NCI-H1436 treated with DMSO at 0.1 percent for 48 hours (cell line): ENCODE measurements at regions not wholly inside any gene's neighbourhood (a gene's known extent, or its start where the extent isn't known, plus 50 kb on each side); places are given as distances from the start of the nearest gene placed in this dataset.
A peak's percentile ranks its signal among the peaks of the same experiment; 100 is the strongest.
"Not testable (repeated sequence)": the region's sequence is repeated elsewhere in the genome, so short reads cannot be mapped to it uniquely, and the experiment has no call there.

Experiments
- DNase-seq: peaks from one replicate; lab custom pipeline; 2025; lab: John Stamatoyannopoulos, UW

DNA sequence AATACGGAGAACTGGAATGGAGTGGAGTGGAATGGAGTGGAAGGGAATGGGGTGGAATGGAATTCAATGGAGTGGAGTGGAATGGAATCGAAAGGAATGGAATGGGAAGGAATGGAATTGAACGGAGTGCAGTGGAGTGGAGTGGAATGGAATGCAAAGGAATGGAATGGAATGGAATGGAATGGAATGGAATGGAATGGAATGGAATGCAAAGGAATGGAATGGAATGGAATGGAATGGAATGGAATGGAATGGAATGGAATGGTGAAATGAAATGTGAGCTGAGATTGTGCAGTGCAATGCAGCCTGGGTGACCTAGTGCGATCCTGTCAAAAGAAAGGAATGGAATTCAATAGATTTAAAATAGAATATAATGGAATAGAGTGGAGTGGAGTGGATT, 357.3 kb upstream of the WSB1 start:
- DNase-seq = not testable (repeated sequence)

DNA sequence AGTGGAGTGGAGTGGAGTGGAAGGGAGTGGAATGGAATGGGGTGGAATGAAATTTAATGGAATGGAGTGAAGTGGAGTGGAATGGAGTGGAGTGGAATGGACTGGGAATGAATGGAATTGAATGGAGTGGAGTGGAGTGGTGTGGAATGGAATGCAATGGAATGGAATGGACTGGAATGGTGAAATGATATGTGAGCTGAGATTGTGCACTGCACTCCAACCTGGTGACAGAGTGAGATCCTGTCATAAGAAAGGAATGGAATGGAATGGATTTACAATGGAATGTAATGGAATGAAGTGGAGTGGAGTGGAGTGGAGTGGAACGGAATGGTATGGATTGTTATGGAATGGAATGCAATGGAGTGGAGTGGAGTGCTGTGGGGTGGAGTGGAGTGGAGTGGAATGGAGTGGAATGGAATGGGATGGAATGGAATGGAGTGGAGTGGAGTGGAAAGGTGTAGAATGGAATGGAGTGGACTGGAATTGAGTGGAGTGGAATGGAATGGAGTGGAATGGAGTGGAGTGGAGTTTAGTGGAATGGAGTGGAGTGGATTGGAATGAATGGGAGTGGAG, 356.1 kb upstream of the WSB1 start:
- not testable (repeated sequence) for DNase-seq

DNA sequence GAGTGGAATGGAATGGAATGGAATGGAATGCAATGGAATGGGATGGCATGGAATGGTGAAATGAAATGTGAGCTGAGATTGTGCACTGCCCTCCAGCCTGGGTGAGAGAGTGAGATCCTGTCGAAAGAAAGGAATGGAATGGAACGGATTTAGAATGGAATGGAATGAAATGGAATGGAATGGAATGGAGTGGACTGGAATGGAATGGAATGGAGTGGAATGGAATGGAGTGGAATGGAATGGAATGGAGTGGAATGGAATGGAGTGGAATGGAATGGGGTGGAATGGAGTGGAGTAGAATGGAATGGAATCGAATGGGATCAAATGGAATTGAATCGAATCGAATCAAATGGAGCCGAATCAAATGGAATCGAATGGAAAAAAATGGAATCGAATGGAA, 354.2 kb upstream of the WSB1 start:
- not testable (repeated sequence) for DNase-seq

DNA sequence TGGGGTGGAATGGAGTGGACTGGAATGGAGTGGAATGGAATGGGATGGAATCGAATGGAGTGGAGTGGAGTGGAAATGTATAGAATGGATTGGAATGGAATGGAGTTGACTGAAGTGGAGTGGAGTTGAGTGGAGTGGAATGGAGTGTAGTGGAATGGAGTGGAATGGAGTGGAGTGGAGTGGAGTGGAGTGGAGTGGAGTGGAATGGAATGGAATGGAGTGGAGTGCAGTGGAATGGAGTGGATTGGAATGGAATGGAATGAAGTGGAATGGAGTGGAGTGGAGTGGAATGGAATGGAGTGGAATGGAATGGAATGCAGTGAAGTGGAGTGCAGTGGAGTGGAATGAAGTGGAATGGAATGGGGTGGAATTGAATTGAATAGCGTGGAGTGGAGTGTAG, 353.3 kb upstream of the WSB1 start:
- not testable (repeated sequence) for DNase-seq

DNA sequence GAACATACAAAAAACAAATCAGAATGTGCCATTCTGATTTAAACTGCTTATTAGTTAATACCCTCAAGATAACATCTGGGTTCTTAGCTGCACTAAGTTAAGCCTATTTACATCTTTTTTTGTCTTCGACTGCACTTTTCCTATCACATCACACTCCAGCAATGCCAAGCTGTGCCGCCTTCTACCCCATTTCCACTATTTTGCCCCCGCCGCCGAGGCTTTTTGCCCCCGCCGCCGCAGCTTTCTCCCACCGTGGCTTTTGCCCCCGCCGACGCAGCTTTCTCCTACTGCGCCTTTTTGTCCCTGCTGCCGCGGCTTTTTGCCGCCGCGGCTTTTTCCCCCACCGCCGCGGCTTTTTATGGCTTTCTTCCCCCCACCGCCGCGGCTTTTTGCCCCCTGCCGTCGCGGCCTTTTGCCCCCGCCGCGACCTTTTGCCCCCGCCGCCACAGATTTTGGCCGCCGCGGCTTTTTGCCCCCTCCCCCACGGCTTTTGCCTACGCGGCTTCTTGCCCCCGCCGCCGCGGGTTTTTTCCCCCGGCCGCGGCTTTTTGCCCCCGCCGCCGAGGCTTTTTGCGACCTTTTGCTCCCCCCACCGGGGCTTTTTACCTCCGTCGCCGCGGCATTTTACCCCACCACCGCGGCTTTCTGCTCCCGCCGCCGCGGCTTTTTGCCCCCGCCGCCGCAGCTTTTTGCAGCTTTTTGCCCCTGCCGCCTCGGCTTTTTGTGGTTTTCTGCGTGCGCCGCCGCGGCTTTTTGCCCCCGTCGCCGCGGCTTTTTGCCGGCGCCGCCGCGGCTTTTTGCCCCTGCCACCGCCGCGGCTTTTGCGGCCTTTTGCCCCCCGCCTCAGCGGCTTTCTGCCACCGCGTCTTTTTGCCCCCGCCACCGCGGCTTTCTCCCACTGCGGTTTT, 331.4 kb upstream of the WSB1 start:
- no peak for DNase-seq

DNA sequence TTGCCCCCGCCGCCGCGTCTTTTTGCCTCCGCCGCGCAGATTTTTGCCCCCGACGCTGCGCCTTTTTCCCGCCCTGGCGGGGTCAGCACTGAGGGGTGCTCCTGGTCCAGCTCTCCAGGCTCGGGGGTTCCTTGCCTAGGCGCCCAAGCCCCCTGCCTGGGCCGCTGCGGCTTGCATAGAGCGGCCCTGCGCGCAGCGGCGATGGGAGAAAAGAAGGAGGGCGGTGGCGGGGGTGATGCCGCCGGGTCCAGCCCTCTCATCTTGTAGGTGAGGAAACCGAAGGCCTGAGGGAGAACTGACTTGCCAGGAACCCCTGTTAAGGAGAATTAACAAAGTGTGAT, 330.8 kb upstream of the WSB1 start:
- no peak for DNase-seq

DNA sequence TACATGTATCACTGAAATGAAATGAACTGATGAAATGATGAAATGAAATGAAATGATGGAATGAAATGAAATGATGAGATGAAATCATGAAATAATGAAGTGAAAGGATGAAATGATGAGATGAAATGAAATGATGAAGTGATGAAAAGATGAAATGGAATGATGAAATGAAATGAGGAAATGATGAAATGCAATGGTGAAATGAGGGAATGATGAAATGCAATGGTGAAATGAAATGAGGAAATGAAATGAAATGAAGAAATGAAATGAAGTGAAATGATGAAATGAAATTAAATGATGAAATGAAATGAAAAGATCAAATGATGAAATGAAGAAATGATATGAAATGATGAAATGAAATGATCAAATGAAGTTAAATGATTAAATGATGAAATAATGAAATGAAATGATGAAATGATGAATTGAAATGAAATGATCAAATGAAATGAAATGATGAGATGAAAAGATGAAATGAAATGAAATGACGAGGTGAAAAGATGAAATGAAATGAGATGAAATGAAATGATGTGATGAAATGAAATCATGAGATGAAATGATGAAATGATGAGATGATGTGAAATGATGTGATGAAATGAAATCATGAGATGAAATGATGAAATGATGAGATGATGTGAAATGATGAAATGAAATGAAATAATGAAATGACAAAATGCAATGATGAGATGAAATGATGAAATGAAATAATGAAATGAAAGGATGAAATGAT, 327.9 kb upstream of the WSB1 start:
- not testable (repeated sequence) for DNase-seq

DNA sequence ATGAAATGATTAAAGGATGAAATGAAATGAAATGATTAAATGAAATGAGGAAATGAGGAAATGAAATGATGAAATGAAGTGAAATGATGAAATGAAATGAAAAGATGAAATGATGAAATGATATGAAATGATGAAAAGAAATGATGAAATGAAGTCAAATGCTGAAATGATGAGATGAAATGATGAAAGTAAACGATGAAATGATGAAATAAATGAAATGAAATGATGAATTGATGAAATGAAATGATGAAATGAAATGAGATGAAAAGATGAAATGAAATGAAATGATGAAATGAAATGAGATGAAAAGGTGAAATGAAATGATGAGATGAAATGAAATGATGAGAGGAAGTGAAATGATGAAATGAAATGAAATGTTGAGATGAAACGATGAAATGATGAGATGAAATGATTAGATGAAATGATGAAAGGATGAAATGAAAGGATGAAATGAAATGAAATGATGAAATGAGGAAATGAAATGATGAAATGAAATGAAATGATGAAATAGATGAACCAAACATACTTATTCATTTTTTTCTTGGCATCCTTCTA, 327.2 kb upstream of the WSB1 start:
- not testable (repeated sequence) for DNase-seq

DNA sequence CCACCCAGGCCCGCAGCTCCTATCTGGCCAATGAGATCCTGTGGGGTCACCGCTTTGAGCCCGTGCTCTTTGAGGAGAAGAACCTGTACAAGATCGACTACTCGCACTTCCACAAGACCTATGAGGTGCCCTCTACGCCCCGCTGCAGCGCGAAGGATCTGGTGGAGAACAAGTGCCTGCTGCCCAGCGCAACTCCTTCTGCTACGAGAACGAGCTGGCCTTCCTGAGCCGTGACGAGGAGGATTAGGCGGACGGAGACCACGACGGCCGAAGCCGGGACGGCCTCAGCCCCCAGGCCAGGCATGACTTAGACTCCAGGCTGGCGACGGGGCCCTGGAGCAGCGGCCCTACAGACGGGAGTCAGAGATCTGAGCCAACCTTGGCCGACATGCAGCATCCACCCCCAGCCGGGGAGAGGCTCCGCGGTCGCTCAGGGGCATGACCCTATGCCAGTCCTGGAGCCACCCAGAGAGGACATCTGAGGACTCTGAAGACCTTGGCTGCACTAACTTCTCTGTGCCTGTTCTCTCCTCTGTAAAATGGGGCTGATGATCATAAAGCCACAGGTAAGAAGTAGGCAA, 312.0 kb upstream of the WSB1 start:
- DNase-seq = not testable (repeated sequence)

DNA sequence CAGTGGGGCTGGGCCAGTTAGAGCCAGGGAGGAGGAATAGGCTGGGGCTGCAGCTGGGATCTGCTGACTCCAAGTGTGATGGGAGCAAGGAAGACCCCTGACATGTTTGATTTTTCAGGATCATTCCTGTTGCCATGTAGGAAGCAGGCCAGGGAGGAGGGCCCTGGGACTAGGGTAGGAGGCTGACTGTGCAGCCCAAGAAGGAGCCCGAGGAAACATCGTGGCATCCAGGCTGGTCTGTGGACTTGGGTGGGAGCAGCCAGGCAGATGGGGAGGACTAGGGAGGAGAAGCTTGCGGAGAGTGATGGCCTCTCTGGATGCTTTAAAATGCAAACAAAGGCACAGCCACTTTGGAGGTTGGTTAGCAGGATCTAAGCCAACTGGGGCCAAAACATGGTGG, 311.4 kb upstream of the WSB1 start:
- DNase-seq = not testable (repeated sequence)

DNA sequence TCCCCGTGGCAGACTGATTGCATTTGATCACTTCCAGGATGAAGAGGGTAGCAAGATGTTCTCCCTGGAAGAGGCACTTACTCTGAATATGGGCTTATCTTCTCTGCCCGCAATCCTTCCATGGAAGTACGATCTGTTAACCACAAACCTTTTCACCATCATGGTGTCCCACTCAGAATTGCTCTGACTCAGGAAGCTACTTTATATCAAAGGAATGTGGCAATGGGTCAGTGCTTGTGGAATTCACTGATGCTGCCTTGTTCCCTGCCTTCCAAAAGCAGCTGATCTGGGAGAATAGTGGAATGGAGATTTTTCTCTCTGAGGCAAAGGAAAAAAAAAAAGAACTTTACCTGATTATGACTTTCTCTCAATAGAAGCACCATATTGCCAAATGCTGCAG, 306.1 kb upstream of the WSB1 start:
- not testable (repeated sequence) for DNase-seq

DNA sequence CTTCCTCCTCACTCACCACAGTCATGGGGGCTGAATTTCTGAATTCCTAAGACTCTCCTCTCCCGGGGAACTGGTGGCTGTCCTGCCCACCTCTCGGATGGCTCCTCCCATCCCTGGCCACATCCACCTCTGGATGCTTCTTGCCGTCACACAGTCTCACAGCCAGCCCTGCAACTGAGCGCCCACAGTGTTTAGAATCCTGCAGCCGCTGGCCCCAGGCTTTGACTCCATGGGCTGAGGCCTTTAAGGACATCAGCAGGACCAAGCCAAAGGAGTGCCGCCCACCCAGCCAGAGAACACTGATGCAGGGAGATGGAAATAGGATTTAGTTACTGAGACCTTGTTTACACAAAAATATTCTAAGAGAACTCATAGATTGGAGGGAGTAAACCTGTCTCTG, 299.3 kb upstream of the WSB1 start:
- not testable (repeated sequence) for DNase-seq

DNA sequence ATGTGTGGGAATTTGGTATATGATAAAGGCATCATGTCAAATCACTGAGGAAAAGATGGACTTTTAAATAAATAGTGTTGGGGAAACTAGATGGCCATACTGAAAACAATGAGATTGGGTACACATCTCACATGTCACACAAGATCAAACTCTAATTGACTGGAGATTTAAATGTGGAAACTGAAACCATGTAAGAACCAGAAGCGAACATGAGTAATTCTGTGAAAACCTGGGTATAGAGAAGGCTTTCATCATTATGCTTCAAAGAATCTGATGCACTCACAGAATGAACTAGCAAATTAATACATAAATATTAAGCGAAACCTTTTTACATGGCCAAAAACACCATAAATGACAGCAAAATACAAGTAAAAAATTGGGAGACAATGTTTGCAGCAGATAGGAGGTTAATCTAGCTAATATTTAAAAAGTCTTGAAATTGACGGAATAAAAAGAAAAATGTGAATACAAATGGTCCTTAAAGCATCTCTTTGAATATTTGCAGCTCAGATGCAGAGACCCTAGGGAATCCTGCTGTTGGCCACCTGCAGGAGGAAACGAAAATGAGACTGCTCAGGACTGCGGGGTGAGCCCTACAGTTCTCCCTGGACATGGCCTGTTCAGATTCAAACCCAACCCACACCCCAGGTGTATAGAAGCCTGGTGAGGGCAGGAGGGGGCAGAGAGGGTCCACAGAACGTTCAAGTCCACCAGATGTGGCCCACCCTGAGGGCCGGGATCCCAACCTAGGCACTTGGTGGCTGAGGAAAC, 297.6 kb upstream of the WSB1 start:
- not testable (repeated sequence) for DNase-seq

DNA sequence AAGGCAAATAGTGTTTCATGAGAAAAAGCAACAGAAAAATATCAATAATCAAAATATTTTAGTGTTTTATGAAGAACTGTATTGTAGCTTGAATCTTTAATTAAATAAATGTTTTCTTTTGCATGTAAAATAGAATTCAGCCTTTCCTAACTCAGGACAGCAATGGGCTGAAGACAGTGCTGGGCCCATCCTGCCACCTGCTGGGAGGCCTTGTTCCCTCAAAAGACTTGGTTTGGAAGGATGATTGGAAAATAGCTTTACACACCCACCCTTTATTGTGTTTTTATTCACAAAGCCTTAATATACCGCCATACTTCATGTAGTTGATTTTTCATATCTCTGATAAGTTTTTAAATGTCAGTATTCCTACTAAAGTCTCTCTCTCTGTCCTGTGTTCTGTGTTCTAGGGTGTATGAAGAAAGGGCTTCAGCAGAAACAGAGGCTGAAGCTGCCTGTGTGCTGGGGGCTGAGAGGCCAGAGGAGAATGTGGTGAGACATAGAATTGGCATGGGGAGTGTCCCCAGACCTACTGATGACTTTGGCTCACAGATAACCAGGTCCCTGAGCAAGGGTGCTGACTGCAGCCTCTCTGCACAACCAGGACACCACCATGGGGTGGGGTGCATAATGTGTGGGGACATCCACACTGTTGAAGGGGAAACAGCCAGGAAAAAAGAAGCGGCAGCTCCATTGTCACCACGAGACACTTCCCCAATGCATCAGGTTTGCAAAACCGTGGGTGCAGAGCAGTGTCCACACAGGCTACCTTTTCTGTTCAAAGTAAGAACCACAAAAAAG, 286.0 kb upstream of the WSB1 start:
- DNase-seq = not testable (repeated sequence)

DNA sequence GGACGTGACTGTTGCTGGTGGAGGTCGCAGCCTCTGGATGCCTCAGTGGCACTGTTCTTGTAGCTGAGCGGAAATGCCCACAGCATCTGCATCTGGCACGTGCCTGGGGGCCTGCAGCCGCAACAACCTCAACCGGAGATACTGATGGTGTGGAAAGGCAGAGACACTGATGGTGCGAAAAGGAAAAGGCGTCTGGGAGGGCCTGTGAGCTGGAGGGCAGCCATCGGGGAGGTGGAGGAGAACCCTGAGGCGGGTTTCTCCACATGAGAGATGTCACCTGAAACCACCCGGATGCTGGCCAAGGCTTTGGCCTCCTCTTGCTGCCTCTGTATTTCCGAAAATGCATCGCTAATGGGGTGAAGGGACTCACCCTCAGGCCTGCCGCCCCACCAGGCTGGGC, 284.8 kb upstream of the WSB1 start:
- no peak for DNase-seq

DNA sequence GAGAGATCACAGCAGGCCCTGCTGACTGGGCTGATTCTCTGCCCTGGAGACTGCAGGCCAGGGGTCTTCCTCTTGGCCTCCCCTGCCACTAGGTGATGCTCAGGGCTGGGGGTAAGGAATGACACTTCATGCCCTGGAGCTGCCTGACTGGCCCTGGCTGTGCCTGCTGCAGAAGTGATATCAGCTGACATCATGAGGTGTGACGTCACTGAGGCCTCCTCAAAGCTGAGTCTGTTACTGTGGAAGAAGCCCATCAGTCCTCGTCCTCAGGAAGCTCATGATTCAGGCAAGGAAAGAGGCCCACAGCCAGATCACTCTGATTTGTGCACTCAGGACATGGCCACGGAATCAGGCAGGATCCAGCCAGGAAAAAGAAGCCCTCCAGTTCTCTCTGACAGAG, 283.8 kb upstream of the WSB1 start:
- not testable (repeated sequence) for DNase-seq

DNA sequence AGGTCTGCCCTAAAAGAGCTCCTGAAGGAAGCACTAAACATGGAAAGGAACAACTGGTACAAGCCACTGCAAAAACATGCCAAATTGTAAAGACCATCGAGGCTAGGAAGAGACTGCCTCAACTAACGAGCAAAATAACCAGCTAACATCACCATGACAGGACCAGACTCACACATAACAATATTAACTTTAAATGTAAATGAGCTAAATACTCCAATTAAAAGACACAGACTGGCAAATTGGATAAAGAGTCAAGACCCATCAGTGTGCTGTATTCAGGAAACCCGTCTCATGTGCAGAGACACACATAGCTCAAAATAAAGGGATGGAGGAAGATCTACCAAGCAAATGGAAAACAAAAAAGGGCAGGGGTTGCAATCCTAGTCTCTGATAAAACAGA, 263.4 kb upstream of the WSB1 start:
- not testable (repeated sequence) for DNase-seq

DNA sequence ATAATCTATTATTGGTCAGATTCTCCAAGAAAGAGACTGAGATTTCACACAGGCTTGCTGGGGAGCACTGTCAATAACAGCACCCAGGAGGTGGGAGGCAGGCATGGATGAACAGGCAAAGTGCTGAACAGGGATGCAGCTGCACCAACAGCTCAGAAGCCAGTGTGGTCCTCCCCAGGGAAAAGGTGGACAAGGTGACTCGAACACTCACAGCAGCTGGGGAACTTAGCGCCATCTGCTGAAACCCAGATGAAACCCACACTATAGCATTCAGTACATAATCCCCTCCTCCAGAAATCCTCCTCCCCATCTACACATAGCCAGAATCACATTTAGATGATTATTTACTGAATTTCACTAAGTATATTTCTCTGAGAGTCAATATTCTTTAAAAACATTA, 255.2 kb upstream of the WSB1 start:
- DNase-seq = peak; percentile 74

DNA sequence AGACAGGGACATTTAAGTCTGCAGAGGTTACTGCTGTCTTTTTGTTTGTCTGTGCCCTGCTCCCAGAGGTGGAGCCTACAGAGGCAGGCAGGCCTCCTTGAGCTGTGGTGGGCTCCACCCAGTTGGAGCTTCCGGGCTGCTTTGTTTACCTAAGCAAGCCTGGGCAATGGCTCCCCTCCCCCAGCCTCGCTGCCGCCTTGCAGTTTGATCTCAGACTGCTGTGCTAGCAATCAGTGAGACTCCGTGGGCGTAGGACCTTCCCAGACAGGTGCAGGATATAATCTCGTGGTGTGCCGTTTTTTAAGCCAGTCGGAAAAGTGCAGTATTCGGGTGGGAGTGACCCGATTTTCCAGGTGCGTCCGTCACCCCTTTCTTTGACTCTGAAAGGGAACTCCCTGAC, 248.9 kb upstream of the WSB1 start:
- DNase-seq = not testable (repeated sequence)

DNA sequence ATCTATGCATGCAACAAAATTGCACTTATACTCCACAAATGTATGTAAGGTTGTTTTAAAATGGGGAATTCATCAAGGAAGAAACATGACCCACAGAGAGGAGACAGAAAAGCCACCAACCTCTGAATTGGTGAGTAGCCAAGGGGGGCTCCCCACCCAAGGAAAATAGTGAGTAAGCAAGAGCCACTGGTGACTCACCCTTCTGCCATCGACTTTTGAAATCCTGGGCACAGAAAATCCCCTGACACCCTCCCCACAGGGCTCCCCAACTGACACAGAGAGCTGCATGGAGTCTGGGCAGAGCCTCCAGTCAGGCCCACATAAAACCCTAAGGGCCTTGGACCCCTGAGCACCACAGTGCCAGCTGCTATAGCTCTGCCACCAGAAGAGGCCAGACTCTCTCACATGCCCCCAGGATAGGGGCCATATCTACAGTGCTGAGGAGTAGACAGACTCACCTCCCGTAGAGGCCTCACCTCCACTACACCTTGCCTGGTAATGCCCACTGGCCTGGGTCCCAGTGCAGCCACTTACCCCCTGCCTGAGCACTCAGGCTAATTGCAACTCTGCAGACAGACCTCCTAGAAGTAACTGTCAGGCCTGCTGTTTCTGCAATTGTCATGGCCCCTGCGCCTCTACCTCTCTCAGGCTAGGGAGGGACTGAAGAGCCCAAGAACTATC, 244.7 kb upstream of the WSB1 start:
- no peak for DNase-seq
